ENCODE measurements at regions not wholly inside any gene's neighbourhood (a gene's known extent, or its start where the extent isn't known, plus 50 kb on each side); places are given as distances from the start of the nearest gene placed in this dataset.
"Not testable (repeated sequence)": the region's sequence is repeated elsewhere in the genome, so short reads cannot be mapped to it uniquely, and the experiment has no call there.

DNA sequence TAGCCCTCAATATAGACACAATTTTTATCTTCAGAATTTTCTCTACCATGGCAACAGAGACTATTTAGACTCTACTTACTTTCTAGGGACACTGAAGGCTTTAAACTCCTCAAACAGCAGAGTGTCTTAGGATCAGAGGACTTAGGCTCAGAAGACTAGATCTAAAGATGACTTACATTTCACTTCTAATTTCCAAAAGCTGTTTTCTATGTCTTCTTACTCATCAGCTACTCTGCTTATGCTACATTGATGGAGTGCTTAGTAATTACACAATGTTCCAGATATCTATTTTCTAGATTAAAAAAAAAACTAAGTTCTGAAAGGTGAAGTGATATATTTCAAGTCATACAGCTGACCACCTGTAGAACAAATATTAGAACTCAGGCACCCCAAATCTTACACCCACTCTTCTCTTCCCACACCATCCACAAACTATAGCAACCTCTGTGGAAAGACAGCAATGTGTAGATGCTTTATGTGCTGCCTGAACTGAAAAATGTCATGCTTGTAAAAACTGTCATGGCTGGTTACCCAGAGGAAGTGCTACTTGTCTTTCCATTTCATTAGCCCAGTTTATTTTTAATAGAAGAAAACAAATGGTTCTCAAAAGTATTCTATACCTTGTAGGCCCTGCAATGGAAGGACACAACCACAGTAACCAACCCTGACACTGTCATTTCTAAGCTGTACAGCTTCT is 831.0 kb upstream of the ACVR2A start:
- DNase-seq (ENCODE audit: low spot score), result no peak

DNA sequence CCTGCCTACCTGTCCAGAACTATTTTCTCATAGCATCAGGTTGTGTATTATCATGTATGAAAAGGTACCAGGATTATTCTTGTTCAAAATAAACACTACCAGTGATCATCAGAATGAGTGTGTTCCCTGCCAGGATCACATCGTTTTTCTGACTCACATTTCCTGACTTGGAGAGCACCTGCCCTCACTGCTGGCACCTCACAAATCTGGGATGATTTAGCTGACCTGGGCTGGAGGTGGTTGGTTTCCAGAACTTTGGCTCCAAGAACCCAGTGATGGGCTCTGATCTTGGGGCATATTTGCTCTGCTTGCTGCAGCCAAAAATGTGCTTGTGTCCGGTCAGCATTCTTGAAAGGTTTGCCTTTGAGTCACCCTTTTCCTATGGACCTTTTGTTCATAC is 836.3 kb upstream of the ACVR2A start:
- no peak for DNase-seq (ENCODE audit: low spot score)

DNA sequence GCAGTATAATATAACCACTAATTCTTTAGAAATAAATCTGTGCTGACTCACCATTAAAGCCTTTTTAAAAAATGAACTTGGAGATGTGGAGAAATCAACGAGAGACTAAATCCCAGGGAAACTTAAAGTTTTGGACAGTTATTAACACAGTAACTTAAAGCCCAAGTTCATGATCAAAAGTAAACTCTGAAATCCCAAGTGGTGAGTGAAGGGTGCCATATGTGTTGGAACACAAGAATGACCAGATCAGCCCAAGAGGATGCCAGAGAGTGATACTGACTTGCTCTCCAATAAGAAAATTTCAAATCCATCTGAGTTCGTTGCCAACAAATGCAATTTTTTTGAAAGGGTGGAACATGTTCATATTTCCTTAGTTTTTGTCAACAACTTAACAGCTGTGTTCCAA is 838.1 kb upstream of the ACVR2A start:
- DNase-seq (ENCODE audit: low spot score), result no peak

DNA sequence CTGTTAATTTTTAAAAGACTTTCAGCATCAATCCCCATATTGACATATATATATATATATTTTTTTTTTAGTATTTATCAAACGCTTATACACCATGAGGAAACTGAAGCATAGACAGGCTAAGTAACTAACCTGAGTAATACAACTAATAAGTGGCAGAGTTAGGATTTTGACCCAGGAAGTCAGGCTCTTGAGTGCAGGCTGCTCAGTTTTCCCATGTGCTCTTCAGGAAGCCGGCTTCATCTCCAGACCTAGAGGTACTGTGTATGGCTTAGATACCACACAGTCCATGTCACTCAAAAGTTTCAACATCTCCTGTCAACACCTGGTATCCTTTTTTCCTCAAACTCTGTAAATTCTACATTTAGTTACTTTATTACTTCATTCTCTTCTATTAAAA is 841.7 kb upstream of the ACVR2A start:
- DNase-seq (ENCODE audit: low spot score), result no peak

DNA sequence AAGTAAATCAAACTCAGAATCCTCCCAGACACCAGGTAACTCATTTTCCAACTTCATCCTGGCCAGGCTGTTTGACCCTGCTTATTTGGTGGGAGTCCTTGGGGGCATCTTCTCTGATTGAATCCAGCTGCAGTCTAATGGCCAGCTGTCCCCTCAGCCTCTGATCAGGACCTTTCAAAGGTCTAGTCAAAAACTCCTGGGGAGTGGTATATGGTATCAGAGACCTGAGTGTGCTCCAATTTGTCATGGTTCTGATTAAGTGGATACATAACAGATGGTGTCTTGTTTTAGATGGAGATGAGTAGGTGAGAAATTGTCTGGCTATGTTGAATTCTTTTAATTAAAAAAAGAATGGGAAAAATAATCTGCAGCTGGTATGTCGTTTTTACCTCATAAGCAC is 842.6 kb upstream of the ACVR2A start:
- no peak for DNase-seq (ENCODE audit: low spot score)

DNA sequence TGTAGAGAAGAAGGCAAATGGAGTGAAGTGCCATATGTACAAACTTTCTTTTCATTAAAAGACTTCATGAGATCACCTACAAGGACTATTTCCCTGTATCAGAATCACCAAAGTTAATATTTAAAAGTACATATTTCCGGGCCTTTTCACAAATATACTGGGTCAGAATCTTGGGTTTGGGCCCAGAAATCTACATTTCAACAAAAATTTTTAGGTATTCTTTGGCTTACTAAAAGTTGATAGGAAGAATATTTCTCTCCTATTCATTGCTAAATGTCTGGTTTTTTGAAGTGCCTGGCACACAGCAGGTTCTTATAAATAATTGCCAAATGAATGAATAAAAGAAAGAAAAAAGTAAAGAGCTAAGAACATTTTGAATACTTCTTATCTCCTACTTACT is 843.8 kb upstream of the ACVR2A start:
- no peak for DNase-seq (ENCODE audit: low spot score)

DNA sequence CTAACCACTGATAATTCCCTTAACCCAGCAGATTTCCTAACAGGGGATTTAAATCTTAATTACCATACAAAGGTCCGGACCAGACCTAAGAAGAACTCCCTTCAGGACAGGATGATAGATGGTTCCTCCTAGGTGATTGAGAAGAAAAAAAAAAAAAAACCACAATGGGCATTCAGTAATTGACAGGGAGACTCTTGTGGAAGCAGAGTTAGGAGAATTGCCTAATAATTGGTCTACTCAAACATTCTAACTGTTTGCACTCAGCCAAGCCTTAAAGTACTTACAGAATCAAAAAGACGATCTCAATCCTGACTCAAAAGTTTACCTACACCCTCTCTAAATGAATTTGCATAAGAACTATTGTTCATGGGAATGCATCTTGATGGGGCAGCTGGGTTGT is 844.7 kb upstream of the ACVR2A start:
- not testable (repeated sequence) for DNase-seq (ENCODE audit: low spot score)

DNA sequence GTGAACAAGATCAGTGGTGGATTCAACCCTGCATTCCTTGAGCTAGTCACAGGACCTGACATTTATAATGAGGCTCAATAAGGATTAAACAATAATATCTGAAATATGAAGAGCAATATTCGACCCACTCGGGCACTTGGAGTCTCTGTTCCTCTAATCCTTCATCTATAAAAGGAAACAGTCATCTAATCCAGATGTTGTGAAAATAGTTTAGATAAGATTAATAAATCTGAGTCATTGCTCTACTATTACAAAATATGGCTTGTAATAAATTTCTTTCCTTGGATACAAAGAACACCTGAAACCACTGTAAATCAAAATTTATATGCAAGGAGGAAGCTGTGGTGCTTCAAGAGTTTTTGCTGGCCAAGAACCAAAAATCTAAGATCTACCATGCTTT is 846.9 kb upstream of the ACVR2A start:
- no peak for DNase-seq (ENCODE audit: low spot score)

DNA sequence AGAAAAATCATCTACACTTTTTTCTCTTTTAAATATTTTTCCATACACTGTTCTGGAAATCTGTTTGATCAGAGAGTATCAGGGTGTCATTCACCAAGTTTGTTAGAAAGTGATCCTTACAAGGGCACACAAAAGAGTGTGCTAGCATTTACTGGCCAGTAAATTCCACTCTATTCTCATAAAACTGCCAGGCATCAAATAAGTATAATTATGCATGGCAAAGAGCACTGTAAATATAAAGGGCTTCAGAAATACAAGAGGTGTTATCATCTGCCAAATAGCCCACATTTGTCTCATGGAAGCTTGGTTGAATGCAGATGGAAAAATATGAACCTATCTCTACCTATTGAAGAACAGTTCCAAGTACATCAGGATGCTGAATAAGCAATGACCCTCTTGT is 847.3 kb upstream of the ACVR2A start:
- no peak for DNase-seq (ENCODE audit: low spot score)

DNA sequence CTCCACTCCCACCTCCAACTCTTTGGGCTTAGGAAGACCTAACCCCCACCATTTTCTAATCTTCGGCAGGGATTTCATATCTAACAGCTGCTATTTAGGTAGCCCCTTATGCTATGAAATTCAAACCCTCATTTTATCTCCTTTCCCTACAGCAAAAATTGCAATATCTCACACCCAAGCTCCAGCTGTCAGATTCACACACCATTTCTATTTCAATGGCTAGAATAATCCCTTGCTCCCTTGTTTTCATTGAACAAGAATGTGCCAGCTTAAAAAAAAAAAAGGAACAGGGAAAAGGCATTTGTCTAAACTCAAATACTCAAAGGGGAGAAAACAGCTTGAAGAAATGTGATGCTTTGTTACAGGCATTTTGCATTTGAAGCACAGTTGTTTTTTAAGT is 850.6 kb upstream of the ACVR2A start:
- DNase-seq (ENCODE audit: low spot score), result no peak

DNA sequence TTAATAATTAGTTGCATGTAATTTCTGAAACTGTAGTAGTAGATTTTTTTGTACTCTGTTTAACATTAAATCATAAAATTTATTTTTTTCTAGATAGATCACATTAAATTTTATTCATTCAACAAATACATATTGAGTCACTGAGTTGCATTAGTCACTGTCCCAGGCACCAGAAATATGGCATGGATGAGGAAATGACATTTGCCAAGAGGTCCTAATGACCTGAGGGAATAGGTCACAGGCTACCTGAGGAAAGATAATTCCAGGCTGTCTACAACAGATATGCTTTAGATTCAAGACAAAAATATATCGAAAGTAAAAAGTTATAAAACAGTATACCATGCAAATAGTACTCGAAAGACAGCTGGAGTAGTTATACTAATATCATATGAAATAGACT is 852.4 kb upstream of the ACVR2A start:
- no peak for DNase-seq (ENCODE audit: low spot score)

DNA sequence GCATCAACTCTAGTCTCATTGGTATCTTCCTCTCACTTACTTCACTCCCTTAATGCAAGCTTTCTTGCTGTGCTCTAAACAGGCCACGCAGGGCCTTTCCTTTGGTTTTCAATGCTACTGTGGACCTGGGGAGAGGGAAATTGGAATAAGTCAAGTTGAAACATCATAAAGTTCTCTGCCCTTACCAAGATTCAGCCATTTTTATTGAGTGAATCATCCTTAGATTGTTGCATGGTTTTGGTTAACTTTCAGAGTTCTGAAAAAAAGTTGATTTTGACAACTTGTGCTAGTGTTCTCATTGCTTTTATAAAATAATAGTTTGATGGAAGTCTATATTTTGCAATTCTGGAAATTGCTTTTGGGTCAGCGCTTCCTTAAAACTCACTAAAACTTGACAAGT is 852.8 kb upstream of the ACVR2A start:
- no peak for DNase-seq (ENCODE audit: low spot score)

DNA sequence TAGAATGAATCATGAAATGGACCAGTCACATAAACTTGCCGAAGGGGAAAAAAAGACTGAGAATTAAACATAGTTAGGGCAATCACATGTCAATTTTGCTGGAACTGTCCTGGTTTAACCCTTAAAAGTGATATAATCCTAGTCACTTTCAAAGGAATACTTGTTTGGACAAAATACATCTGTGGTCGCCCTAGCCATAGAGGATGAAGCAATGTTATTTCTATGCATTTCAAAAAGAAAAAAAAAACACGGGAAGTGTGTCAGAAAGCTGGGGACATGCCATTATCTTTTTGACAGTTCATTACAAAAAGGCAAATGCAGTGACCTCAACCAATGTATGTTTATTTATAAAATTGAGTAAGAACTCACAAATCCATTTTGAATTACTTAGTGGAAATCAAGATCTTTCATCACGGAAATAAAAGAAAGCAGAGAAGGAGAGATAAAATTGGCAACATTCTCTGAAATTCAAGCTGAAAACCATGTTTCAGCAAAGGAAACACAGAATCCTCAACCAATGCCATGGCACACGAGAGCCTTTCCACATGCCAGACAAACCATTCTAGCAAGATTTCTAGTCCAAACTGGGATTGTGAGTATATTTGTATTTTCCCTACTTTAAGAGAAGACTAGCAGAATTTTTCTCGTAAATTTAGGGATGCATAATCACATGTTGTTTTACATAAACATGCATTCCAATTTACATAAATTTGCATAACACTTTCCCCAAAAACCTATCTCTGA is 854.3 kb upstream of the ACVR2A start:
- DNase-seq (ENCODE audit: low spot score), result no peak

DNA sequence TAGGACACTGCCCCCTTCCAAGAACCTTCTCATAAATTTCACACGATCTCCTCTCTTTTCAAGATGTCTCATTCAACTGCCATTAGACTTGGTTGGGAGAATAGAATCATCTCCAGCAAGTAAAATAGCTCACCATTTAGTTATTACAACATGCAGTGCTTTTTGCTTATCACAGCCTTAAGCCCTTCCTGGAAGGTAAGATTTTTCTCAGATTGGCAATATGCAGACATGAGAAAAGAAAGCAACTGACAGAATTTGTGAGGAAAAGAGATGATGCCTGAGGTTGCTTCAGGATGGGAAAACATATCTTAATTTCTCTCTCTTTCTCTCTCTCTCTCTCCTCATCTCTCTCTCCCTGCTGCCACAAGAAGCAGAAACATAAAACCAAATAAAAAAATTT is 855.1 kb upstream of the ACVR2A start:
- DNase-seq (ENCODE audit: low spot score), result no peak

DNA sequence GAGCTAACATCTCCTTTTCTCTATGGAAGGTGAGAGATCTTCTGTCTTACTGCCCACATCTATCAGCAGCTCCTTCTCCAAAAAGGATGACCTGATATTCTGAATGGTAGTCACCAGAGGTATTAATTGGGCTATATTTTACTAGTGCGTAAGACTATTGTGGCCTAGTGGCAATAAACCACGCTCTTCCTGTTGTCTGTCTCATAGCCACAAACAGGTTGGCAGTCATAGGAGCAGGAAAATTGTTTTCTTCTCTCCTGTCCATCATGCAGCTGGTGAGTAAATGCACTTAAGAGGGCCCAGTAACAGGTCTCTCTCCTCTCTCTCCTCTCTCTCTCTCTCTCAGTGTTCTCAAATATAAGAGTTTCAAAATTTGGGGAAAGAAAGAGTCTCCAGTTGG is 856.8 kb upstream of the ACVR2A start:
- no peak for DNase-seq (ENCODE audit: low spot score)

DNA sequence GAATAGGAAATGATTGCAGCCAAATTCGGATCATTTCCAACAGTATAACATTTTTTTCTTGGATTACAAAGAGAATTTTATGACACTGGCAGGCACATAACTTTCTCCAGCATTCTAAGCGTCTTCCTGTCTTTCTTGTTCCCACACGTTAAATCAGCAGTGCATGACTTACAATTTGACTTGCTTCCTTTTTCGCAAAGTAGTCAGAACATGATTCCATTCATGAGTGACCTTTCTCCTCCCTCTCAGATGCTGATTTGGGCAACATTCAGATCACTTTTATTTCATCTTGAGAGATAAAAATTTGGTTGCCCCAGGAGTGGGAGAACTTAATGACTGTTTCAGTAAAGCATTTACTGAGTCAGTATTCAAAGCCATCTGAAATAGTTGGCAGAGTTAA is 858.7 kb upstream of the ACVR2A start:
- DNase-seq (ENCODE audit: low spot score), result peak; percentile 28

DNA sequence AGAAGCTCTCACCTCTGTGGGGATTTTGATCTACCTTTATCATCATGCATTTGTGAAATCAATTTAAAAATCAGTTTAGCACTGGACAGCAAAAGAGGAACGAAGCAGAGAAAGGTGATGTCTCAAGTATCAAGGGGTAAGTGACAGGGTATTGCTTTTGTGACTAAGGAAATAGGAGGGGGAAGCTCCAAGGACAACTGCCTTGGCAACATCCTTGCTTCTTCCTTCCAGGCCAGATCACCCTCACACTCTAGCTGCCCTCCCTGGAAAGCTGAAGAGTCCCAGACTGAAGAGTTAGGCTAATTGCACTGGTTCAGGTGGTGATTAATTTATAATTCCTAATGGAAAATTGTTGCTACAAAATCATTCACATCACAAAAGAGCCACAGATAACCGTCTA is 859.1 kb upstream of the ACVR2A start:
- no peak for DNase-seq (ENCODE audit: low spot score)

DNA sequence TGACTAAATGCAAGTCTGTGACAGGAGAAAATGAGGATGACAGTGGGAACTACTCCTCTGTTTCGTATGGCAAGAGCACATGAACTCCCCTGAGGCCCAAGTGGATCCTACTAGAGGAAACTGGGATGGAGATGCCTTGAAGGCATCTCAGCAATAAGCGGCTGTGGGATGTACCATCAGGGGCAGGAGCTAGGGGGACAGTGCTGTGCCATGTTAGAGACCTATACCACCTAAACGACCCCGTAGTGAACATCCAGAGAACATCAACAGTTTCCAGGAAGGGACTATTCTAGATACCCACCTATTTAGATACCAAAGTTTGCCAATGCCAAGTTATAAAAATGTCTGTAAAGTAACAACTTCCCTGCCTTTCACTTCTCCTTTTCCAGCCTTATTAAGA is 860.8 kb upstream of the ACVR2A start:
- DNase-seq (ENCODE audit: low spot score), result no peak

DNA sequence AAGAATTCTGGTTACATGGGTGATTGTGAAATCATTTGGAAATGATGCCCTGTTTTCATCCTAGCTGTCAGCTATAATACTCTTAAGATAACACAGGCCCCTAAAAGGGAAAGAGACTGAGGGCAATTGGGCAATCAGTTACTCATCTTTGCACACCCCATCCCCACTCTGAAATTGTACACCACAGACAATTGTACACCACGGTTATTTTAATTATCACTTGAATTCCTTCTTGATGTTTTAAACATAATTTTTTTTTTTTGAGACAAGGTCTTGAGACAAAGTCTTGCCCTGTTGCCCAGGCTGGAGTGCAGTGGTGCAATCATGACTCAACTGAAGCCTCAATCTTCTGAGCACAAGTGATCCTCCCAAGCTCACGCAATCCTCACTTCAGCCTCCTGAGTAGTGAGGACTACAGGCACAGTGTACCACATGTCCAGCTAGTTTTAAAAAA is 862.4 kb upstream of the ACVR2A start:
- no peak for DNase-seq (ENCODE audit: low spot score)

DNA sequence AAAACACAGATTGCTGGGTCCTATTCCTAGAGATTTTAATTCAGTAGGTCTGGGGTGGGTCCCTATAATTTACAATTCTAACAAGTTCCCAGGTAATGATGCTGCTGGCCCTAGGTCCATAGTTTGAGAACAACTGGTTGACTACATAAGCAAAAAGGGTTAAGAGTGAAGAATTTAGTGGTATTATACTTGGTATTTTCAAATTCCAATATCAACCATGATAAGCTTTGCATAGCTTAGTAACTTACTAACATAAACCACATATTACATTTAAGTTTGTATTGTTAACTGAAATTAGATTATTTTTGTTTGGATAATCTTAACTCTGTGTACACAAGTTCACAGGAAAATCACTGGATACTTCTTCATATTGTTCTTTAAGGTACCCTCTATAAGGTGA is 862.9 kb upstream of the ACVR2A start:
- no peak for DNase-seq (ENCODE audit: low spot score)

DNA sequence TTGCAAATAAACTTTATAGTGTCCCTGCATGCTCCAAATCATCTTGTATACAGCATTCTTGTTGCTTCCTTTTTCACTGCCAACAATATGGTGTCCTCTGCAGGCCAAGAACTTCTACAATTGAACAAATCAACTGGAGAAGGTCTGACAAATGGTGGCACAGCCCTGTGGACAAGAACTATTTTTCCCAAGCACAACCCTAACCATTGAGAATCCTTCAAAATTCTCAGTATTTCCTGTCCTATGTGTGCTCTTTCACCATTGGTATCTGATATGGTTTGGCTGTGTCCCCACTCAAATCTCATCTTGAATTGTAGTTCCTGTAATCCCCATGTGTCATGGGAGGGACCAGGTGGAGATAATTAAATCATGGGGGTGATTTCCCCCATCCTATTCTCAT is 865.1 kb upstream of the ACVR2A start:
- DNase-seq (ENCODE audit: low spot score), result no peak

DNA sequence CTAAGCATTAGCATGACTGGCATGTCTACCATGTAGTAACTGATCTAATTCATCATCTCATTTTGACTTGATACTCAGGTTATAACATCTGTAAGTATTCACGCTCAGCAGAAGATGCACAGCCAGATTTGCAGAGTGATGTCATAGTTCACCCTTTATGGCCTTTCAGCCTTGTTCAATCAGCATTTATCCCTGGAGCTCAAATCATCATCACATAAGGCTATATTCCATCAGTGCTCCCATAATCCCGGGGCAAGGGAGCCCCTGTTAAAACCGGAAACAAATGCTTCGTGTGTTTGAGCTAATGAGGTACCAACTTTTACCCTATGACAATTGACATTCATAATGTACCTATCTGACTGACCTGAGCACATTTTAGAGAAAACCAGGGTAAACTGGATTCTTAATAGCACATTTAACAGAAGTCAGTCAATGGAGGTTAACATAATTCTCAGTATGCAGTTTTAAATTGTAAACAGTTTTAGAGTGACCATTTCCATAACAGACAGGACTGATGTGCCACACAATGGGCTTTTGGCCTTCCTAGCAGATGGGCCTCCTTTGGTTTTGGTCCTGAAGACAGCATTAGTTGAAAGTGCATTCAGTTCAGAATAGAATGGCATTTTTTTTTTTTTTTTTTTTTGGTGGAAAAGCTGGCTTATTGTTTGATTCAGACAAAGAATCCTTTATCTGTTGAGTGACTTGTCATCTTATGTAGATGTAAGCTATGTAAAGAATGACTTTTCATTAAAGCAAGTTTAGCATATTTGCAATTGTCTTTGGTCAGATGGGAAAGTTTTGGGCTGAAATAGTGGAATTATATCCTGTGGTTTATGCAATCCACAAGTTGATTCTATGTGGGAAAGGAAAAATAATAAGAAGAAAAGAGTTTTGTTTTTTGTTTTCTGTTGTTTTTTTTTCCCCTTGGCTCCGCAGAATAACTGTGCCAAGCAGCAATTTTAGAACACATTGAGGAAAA is 866.0 kb upstream of the ACVR2A start:
- DNase-seq (ENCODE audit: low spot score), result no peak

DNA sequence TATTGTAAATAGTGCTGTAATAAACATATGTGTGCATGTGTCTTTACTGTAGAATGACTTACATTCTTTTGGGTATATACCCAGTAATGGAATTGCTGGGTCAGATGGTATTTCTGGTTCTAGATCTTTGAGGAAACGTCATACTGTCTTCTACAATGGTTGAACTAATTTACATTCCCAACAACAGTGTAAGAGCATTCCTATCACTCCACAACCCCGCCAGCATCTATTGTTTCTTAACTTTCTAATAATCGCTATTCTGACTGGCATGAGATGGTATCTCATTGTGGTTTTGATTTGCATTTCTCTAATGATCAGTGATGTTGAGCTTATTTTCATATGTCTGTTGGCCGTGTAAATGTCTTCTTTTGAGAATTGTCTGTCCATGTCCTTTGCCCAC is 873.8 kb upstream of the ACVR2A start:
- DNase-seq (ENCODE audit: low spot score), result not testable (repeated sequence)

Data from kidney capillary endothelial cell (primary cell).